ENCODE measurements at regions not wholly inside any gene's neighbourhood (a gene's known extent, or its start where the extent isn't known, plus 50 kb on each side); places are given as distances from the start of the nearest gene placed in this dataset.

DNA sequence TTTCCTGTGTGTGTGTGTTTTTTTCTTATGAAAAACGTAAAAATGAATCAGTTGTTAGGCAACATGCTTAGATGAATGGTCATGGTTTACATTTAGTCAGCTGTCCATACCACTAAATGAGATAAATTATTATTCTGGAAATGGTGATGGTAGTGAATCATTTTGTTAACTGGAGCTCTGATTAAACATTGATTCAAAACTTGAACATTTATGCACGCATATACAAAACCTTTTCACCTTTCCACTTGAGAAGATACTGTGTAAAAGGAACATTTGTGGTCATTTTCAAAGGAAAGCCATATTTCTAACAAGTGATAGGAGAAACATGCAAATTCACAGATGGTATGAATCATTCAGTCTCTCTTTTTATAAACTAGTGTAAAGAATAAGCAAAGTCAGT lies 162.0 kb downstream of the SLC25A46 start:
- TF ChIP-seq, protein P1, sequence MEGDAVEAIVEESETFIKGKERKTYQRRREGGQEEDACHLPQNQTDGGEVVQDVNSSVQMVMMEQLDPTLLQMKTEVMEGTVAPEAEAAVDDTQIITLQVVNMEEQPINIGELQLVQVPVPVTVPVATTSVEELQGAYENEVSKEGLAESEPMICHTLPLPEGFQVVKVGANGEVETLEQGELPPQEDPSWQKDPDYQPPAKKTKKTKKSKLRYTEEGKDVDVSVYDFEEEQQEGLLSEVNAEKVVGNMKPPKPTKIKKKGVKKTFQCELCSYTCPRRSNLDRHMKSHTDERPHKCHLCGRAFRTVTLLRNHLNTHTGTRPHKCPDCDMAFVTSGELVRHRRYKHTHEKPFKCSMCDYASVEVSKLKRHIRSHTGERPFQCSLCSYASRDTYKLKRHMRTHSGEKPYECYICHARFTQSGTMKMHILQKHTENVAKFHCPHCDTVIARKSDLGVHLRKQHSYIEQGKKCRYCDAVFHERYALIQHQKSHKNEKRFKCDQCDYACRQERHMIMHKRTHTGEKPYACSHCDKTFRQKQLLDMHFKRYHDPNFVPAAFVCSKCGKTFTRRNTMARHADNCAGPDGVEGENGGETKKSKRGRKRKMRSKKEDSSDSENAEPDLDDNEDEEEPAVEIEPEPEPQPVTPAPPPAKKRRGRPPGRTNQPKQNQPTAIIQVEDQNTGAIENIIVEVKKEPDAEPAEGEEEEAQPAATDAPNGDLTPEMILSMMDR (IDR thresholded peaks at IDR 0.05) = no peak
- no peak for TF ChIP-seq MXI1 (IDR thresholded peaks at IDR 0.05; ENCODE audit: low read depth, low read length)
- TF ChIP-seq TCF12 (IDR thresholded peaks at IDR 0.05) = peak; percentile 83
- TF ChIP-seq POLR2AphosphoS5 (IDR thresholded peaks at IDR 0.05; ENCODE audit: low read depth, low read length) = peak; percentile 21; the same call in 1 of the 2 replicates
- TF ChIP-seq TAF1 (IDR thresholded peaks at IDR 0.05; ENCODE audit: borderline replicate concordance, low read depth, low read length) = no peak
- no peak for TF ChIP-seq RFX5 (IDR thresholded peaks at IDR 0.05; ENCODE audit: low read length)
- TF ChIP-seq SIN3A (IDR thresholded peaks at IDR 0.05; ENCODE audit: borderline replicate concordance, low read depth, low read length) = no peak
- TF ChIP-seq GABPA (IDR thresholded peaks at IDR 0.05; ENCODE audit: low read depth) = no peak

Measured in SK-N-SH (cell line).